Coronary artery (tissue), 2 donors: ENCODE measurements at regions not wholly inside any gene's neighbourhood (a gene's known extent, or its start where the extent isn't known, plus 50 kb on each side); places are given as distances from the start of the nearest gene placed in this dataset.
A peak's percentile ranks its signal among the peaks of the same experiment; 100 is the strongest.

Experiments
- DNase-seq: peaks from one replicate; pipeline ENCODE4 v3.0.0-alpha.2; 2017; ENCODE audit warnings: low spot score
- H3K27ac ChIP-seq, 2 donors: fragments of 200-600 bp; sonication (generic); one replicate each; pipeline ENCODE4 v1.5.1; 2016 to 2019
- H3K4me3 ChIP-seq: fragments of 200-600 bp; sonication (generic); 2 replicates; pipeline ENCODE4 v1.5.1; 2016; ENCODE audit warnings: mild to moderate bottlenecking, moderate library complexity
- TF ChIP-seq, protein P1 (sequence below): fragments of 200-600 bp; sonication (generic); IDR thresholded peaks from one replicate; pipeline ENCODE4 v1.5.1; 2019; ENCODE audit warnings: antibody characterized with exemption

GRCh38 chr18:76691800-76692199, 130.6 kb upstream of the ZNF236 start:
- no peak for DNase-seq
- H3K27ac ChIP-seq, result no peak overlapping the region
- no peak overlapping the region for H3K4me3 ChIP-seq
- TF ChIP-seq, protein P1, sequence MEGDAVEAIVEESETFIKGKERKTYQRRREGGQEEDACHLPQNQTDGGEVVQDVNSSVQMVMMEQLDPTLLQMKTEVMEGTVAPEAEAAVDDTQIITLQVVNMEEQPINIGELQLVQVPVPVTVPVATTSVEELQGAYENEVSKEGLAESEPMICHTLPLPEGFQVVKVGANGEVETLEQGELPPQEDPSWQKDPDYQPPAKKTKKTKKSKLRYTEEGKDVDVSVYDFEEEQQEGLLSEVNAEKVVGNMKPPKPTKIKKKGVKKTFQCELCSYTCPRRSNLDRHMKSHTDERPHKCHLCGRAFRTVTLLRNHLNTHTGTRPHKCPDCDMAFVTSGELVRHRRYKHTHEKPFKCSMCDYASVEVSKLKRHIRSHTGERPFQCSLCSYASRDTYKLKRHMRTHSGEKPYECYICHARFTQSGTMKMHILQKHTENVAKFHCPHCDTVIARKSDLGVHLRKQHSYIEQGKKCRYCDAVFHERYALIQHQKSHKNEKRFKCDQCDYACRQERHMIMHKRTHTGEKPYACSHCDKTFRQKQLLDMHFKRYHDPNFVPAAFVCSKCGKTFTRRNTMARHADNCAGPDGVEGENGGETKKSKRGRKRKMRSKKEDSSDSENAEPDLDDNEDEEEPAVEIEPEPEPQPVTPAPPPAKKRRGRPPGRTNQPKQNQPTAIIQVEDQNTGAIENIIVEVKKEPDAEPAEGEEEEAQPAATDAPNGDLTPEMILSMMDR, result no peak

- DNase-seq, result no peak
- Histone ChIP-seq H3K4me3 (no peak overlapping the region), H3K27ac (no peak overlapping the region)
- TF ChIP-seq, protein P1, result no peak
These were observed 132.6 kb upstream of the ZNF236 start for GRCh38 chr18:76689646-76690264.

- Histone ChIP-seq H3K4me3 (no peak overlapping the region), H3K27ac (no peak overlapping the region)
- TF ChIP-seq, protein P1, result no peak
- no peak for DNase-seq
These were observed 133.5 kb upstream of the ZNF236 start for GRCh38 chr18:76688724-76689472.

GRCh38 chr18:76687304-76687962, 134.9 kb upstream of the ZNF236 start:
- Histone ChIP-seq H3K4me3 (no peak overlapping the region), H3K27ac (peak overlapping the region in 1 of 2 donors; percentile 33)
- DNase-seq, result no peak
- TF ChIP-seq, protein P1, result no peak

GRCh38 chr18:76686737-76687231, 135.6 kb upstream of the ZNF236 start:
- Histone ChIP-seq H3K27ac (peak overlapping the region in 1 of 2 donors; percentile 53), H3K4me3 (no peak overlapping the region)
- TF ChIP-seq, protein P1, result peak; percentile 8
- no peak for DNase-seq

- DNase-seq, result no peak
- TF ChIP-seq, protein P1, result no peak
- Histone ChIP-seq H3K27ac (no peak overlapping the region), H3K4me3 (no peak overlapping the region)
These were observed 136.5 kb upstream of the ZNF236 start for GRCh38 chr18:76685860-76686259.
